ENCODE measurements at regions not wholly inside any gene's neighbourhood (a gene's known extent, or its start where the extent isn't known, plus 50 kb on each side); places are given as distances from the start of the nearest gene placed in this dataset.
A peak's percentile ranks its signal among the peaks of the same experiment; 100 is the strongest.

DNA sequence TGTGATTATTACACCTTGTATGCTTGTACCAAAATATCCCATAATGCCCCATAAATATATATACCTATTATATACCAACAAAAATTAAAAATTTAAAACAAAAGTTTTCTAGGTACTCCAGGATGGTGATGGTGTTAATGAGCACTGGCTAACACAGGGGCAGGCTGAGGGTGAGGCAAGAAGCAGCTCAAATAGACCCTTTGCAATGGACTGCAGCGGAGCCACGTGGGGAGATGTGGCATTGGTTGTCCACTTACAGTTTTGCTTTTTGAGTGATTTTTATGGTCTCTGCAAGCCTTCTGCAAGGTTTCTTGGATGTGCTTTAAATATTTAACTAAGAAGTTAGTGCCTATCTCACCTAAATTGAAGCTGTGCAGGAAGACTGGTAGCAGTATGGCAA lies 132.9 kb downstream of the RAP2A start:
- ATAC-seq = peak; percentile 49; the same call in 2 of the 3 replicates
- TF ChIP-seq BACH2 (CRISPR knock-in tag; IDR thresholded peaks at IDR 0.05; ENCODE audit: borderline replicate concordance) (no peak), ARNTL (CRISPR knock-in tag; IDR thresholded peaks at IDR 0.05; ENCODE audit: borderline replicate concordance, low read depth) (no peak), TOX (CRISPR knock-in tag; IDR thresholded peaks at IDR 0.05; ENCODE audit: borderline replicate concordance) (no peak), ZNF565 (CRISPR knock-in tag; conservative IDR thresholded peaks at IDR 0.05; ENCODE audit: low read depth) (no peak), RARB (CRISPR knock-in tag; IDR thresholded peaks at IDR 0.05) (no peak), ZFP3 (CRISPR knock-in tag; IDR thresholded peaks at IDR 0.05) (no peak), SNAI2 (CRISPR knock-in tag; IDR thresholded peaks at IDR 0.05) (no peak), OSR1 (CRISPR knock-in tag; IDR thresholded peaks at IDR 0.05) (no peak), ESRRG (CRISPR knock-in tag; IDR thresholded peaks at IDR 0.05) (no peak), GLIS3 (CRISPR knock-in tag; IDR thresholded peaks at IDR 0.05) (no peak), ZNF8 (CRISPR knock-in tag; IDR thresholded peaks at IDR 0.05) (no peak)
- TF ChIP-seq, protein P1, sequence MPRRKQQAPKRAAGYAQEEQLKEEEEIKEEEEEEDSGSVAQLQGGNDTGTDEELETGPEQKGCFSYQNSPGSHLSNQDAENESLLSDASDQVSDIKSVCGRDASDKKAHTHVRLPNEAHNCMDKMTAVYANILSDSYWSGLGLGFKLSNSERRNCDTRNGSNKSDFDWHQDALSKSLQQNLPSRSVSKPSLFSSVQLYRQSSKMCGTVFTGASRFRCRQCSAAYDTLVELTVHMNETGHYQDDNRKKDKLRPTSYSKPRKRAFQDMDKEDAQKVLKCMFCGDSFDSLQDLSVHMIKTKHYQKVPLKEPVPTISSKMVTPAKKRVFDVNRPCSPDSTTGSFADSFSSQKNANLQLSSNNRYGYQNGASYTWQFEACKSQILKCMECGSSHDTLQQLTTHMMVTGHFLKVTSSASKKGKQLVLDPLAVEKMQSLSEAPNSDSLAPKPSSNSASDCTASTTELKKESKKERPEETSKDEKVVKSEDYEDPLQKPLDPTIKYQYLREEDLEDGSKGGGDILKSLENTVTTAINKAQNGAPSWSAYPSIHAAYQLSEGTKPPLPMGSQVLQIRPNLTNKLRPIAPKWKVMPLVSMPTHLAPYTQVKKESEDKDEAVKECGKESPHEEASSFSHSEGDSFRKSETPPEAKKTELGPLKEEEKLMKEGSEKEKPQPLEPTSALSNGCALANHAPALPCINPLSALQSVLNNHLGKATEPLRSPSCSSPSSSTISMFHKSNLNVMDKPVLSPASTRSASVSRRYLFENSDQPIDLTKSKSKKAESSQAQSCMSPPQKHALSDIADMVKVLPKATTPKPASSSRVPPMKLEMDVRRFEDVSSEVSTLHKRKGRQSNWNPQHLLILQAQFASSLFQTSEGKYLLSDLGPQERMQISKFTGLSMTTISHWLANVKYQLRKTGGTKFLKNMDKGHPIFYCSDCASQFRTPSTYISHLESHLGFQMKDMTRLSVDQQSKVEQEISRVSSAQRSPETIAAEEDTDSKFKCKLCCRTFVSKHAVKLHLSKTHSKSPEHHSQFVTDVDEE (CRISPR knock-in tag; IDR thresholded peaks at IDR 0.05) = no peak
- TF ChIP-seq, protein P2, sequence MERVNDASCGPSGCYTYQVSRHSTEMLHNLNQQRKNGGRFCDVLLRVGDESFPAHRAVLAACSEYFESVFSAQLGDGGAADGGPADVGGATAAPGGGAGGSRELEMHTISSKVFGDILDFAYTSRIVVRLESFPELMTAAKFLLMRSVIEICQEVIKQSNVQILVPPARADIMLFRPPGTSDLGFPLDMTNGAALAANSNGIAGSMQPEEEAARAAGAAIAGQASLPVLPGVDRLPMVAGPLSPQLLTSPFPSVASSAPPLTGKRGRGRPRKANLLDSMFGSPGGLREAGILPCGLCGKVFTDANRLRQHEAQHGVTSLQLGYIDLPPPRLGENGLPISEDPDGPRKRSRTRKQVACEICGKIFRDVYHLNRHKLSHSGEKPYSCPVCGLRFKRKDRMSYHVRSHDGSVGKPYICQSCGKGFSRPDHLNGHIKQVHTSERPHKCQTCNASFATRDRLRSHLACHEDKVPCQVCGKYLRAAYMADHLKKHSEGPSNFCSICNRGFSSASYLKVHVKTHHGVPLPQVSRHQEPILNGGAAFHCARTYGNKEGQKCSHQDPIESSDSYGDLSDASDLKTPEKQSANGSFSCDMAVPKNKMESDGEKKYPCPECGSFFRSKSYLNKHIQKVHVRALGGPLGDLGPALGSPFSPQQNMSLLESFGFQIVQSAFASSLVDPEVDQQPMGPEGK (CRISPR knock-in tag; IDR thresholded peaks at IDR 0.05; ENCODE audit: borderline replicate concordance) = no peak
- TF ChIP-seq, protein P3, sequence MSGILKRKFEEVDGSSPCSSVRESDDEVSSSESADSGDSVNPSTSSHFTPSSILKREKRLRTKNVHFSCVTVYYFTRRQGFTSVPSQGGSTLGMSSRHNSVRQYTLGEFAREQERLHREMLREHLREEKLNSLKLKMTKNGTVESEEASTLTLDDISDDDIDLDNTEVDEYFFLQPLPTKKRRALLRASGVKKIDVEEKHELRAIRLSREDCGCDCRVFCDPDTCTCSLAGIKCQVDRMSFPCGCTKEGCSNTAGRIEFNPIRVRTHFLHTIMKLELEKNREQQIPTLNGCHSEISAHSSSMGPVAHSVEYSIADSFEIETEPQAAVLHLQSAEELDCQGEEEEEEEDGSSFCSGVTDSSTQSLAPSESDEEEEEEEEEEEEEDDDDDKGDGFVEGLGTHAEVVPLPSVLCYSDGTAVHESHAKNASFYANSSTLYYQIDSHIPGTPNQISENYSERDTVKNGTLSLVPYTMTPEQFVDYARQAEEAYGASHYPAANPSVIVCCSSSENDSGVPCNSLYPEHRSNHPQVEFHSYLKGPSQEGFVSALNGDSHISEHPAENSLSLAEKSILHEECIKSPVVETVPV (CRISPR knock-in tag; IDR thresholded peaks at IDR 0.05) = no peak

DNA sequence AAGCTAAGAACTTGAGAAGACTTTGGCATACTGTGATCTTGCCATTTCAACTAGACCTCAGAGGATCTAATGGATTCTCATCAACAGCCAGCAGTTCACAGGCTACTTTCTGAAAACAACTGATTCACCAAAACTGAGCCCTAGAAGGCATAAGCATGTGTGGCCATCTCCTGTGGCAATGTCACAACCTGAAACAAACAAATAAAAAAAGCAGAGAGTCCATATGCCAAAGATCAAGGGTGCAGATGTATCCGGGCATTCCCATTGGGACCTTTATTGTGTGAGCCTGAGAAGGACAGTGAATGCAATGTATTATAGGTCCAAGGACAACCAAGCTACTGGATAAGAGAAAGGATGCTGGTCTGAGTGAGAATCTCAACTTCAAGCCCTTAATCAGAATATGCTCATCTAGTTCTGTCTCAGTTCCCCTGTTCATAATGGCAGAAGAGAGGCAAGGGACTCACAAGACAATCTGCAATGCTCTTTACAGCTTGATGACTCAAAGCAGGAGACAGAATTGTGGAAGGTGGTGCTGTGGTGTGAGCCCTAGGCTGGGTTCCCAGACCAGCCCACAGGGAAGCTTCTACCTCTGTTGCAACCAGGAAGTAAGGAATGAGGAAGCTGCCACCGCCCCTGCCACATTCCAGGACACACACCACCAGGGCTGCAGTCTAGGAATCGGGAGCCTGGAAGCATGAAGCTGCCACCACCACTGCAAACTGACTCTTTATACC lies 133.7 kb downstream of the RAP2A start:
- peak; percentile 32; the same call in 2 of the 3 replicates for ATAC-seq
- TF ChIP-seq TOX (CRISPR knock-in tag; IDR thresholded peaks at IDR 0.05; ENCODE audit: borderline replicate concordance) (no peak), TCF4 (CRISPR knock-in tag; IDR thresholded peaks at IDR 0.05; ENCODE audit: borderline replicate concordance) (no peak), RARB (CRISPR knock-in tag; IDR thresholded peaks at IDR 0.05) (no peak), PPARA (CRISPR knock-in tag; IDR thresholded peaks at IDR 0.05; ENCODE audit: borderline replicate concordance) (no peak), ISL1 (CRISPR knock-in tag; IDR thresholded peaks at IDR 0.05) (no peak)
- TF ChIP-seq, protein P3 (CRISPR knock-in tag; IDR thresholded peaks at IDR 0.05) = no peak

DNA sequence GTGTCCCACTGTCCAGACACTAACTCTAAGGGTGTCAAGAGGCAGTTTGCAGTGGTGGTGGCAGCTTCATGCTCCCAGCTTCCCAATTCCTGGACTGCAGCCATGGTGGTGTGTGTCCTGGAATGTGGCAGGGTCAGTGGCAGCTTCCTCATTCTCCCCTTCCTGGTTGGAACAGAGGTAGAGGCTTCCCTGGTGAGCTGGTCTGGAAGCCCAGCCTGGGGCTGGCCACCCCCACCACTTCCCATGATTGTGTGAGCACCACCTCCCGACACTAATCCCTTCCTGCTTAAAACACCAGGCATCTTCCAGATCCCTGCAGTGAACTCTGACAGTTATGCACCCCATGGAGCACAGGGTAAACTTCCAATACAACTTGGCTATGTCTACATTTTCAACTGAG lies 134.9 kb downstream of the RAP2A start:
- no peak for ATAC-seq
- TF ChIP-seq, protein P3 (CRISPR knock-in tag; IDR thresholded peaks at IDR 0.05) = no peak
- no peak for TF ChIP-seq PPARA (CRISPR knock-in tag; IDR thresholded peaks at IDR 0.05; ENCODE audit: borderline replicate concordance)
- TF ChIP-seq ZNF70 (CRISPR knock-in tag; IDR thresholded peaks at IDR 0.05) = no peak
- TF ChIP-seq ARNTL (CRISPR knock-in tag; IDR thresholded peaks at IDR 0.05; ENCODE audit: borderline replicate concordance, low read depth) = no peak
- TF ChIP-seq ZFP30 (CRISPR knock-in tag; IDR thresholded peaks at IDR 0.05) = no peak
- TF ChIP-seq, protein P1 (CRISPR knock-in tag; IDR thresholded peaks at IDR 0.05) = no peak
- TF ChIP-seq, protein P2 (CRISPR knock-in tag; IDR thresholded peaks at IDR 0.05; ENCODE audit: borderline replicate concordance) = no peak
- no peak for TF ChIP-seq ZC3H10 (CRISPR knock-in tag; IDR thresholded peaks at IDR 0.05)
- TF ChIP-seq ZNF565 (CRISPR knock-in tag; conservative IDR thresholded peaks at IDR 0.05; ENCODE audit: low read depth) = no peak
- TF ChIP-seq ZNF8 (CRISPR knock-in tag; IDR thresholded peaks at IDR 0.05) = no peak
- TF ChIP-seq GLIS3 (CRISPR knock-in tag; IDR thresholded peaks at IDR 0.05) = no peak
- no peak for TF ChIP-seq TCF4 (CRISPR knock-in tag; IDR thresholded peaks at IDR 0.05; ENCODE audit: borderline replicate concordance)
- no peak for TF ChIP-seq ZFP3 (CRISPR knock-in tag; IDR thresholded peaks at IDR 0.05)
- no peak for TF ChIP-seq SNAI2 (CRISPR knock-in tag; IDR thresholded peaks at IDR 0.05)
- TF ChIP-seq RARB (CRISPR knock-in tag; IDR thresholded peaks at IDR 0.05) = no peak
- no peak for TF ChIP-seq CSDC2 (CRISPR knock-in tag; IDR thresholded peaks at IDR 0.05)

All from SK-N-SH treated with all-trans-retinoic acid at 6 μM for 48 hours (cell line).